ENCODE measurements at regions not wholly inside any gene's neighbourhood (a gene's known extent, or its start where the extent isn't known, plus 50 kb on each side); places are given as distances from the start of the nearest gene placed in this dataset.

GRCh38 chr3:64954995-64955636 lies 267.3 kb upstream of the ADAMTS9 start:
- DNase-seq (ENCODE audit: low read depth, low spot score) = no peak
- ChIA-PET CTCF (no interaction called here), SMC1A (ENCODE audit: uncharacterized antibody, unreplicated experiment) (no interaction called here), POLR2A (no interaction called here), RAD21 (ENCODE audit: unreplicated experiment) (no interaction called here)
- no peak for ATAC-seq
- WGBS (ENCODE audit: insufficient coverage, insufficient replicate concordance, low lambda C conversion rate, missing lambda C conversion rate) = 2% methylated on average over 4 of the region's 4 CpGs
- no peak overlapping the region for H2AFZ ChIP-seq (ENCODE audit: control insufficient read depth, low read depth, low read length)
- FAIRE-seq = no peak
- H3K4me1 ChIP-seq (ENCODE audit: control insufficient read depth, insufficient read depth, low read length) = no peaks in the 10 kb centered on the region
- H3K4me2 ChIP-seq (ENCODE audit: control insufficient read depth, insufficient read depth) = no peak overlapping the region
- no peaks in the 10 kb centered on the region for H3K79me2 ChIP-seq (ENCODE audit: control insufficient read depth, insufficient read depth, low read length)
- H4K20me1 ChIP-seq (ENCODE audit: control insufficient read depth, insufficient read depth) = no peaks in the 10 kb centered on the region
- H3K4me3 ChIP-seq = no peak overlapping the region
- in situ Hi-C loops (cut with MboI) (no loop called here), intact Hi-C loops (cut with micrococcal nuclease; ENCODE audit: unreplicated experiment) (no loop called here)
- H3K9me3 ChIP-seq (replicated peaks; ENCODE audit: control insufficient read depth, insufficient read depth, low read length) = no peaks in the 10 kb centered on the region
- BruUV-seq (replicated peaks) = no TSS peak
- H3K36me3 ChIP-seq (ENCODE audit: control insufficient read depth in 2 of 2, insufficient read depth in 2 of 2, low read length in 1 of 2) = no peaks in the 10 kb centered on the region
- TF ChIP-seq NBN (IDR thresholded peaks at IDR 0.05) = no peak
- no peak for TF ChIP-seq PRDM15 (CRISPR knock-in tag; IDR thresholded peaks at IDR 0.05)
- TF ChIP-seq SIN3A (IDR thresholded peaks at IDR 0.05; ENCODE audit: low read depth, low read length) = no peak
- TF ChIP-seq BCL3 (IDR thresholded peaks at IDR 0.05; ENCODE audit: borderline replicate concordance, insufficient read depth, low read depth, low read length, poor library complexity, severe bottlenecking) = no peak
- no peak for TF ChIP-seq ZBTB4 (CRISPR knock-in tag; IDR thresholded peaks at IDR 0.05)
- TF ChIP-seq TARDBP (IDR thresholded peaks at IDR 0.05; ENCODE audit: borderline replicate concordance) = no peak
- no peak for TF ChIP-seq RCOR1 (conservative IDR thresholded peaks at IDR 0.05; ENCODE audit: low read depth, low read length)
- TF ChIP-seq LARP7 (IDR thresholded peaks at IDR 0.05) = no peak
- no peak for TF ChIP-seq SMARCA5 (IDR thresholded peaks at IDR 0.05)
- TF ChIP-seq SMC3 (IDR thresholded peaks at IDR 0.05; ENCODE audit: borderline replicate concordance, low read length) = no peak
- no peak for TF ChIP-seq SP1 (IDR thresholded peaks at IDR 0.05; ENCODE audit: low read depth, low read length)
- TF ChIP-seq ZNF622 (IDR thresholded peaks at IDR 0.05) = no peak
- no peak for TF ChIP-seq CREM (IDR thresholded peaks at IDR 0.05; ENCODE audit: low read depth)
- TF ChIP-seq NFIC (IDR thresholded peaks at IDR 0.05; ENCODE audit: low read depth, low read length) = no peak
- TF ChIP-seq MLLT1 (IDR thresholded peaks at IDR 0.05) = no peak
- no peak for TF ChIP-seq IKZF1 (conservative IDR thresholded peaks at IDR 0.05)
- TF ChIP-seq MEF2B (IDR thresholded peaks at IDR 0.05; ENCODE audit: partially characterized antibody, poor library complexity, severe bottlenecking) = no peak
- H3K27me3 ChIP-seq (replicated peaks in 1 of 2; ENCODE audit: control insufficient read depth in 2 of 2, insufficient read depth in 2 of 2, low read length in 1 of 2) = no peaks in the 10 kb centered on the region
- H3K9ac ChIP-seq (ENCODE audit: control insufficient read depth, insufficient read depth, low read length) = no peak overlapping the region
- H3K27ac ChIP-seq (ENCODE audit: control insufficient read depth, insufficient read depth) = no peak overlapping the region

Measured in GM12878 (cell line).